MM.1S (cell line): ENCODE measurements at regions not wholly inside any gene's neighbourhood (a gene's known extent, or its start where the extent isn't known, plus 50 kb on each side); places are given as distances from the start of the nearest gene placed in this dataset.

Experiments used
- DNase-seq: peaks from one replicate; pipeline ENCODE4 v3.0.0-alpha.2; 2015
- H2AFZ ChIP-seq: fragments of 300-600 bp; sonication (generic); 2 replicates; pipeline ENCODE4 v1.6.0; 2016; ENCODE audit warnings: antibody characterized with exemption, low read length
- H3F3A ChIP-seq: fragments of 300-600 bp; sonication (generic); 2 replicates; pipeline ENCODE4 v1.6.1; 2016; ENCODE audit warnings: mild to moderate bottlenecking, antibody characterized with exemption, low read length, moderate library complexity, mixed read lengths; ENCODE audit not compliant: insufficient read depth
- H3K27ac ChIP-seq: fragments of 300-600 bp; sonication (generic); 2 replicates; pipeline ENCODE4 v1.5.1; 2016; ENCODE audit warnings: mild to moderate bottlenecking, low read length
- H3K27me3 ChIP-seq: fragments of 300-600 bp; sonication (generic); replicated peaks from 2 replicates; pipeline ENCODE4 v1.6.0; 2016; ENCODE audit warnings: low read length; ENCODE audit not compliant: insufficient read depth
- H3K36me3 ChIP-seq: fragments of 300-600 bp; sonication (generic); replicated peaks from 2 replicates; pipeline ENCODE4 v1.6.1; 2016; ENCODE audit warnings: mild to moderate bottlenecking, low read length, mixed read lengths; ENCODE audit not compliant: insufficient read depth
- H3K4me1 ChIP-seq: fragments of 300-600 bp; sonication (generic); 2 replicates; pipeline ENCODE4 v1.6.1; 2016; ENCODE audit warnings: low read length, mixed read lengths
- H3K4me2 ChIP-seq: fragments of 300-600 bp; sonication (generic); 2 replicates; pipeline ENCODE4 v1.6.0; 2016; ENCODE audit warnings: low read depth, low read length
- H3K4me3 ChIP-seq: fragments of 300-600 bp; sonication (generic); 2 replicates; pipeline ENCODE4 v1.5.1; 2016; ENCODE audit warnings: low read length, mixed read lengths
- H3K79me2 ChIP-seq: fragments of 300-600 bp; sonication (generic); 2 replicates; pipeline ENCODE4 v1.6.1; 2016; ENCODE audit warnings: mixed run types, low read length, mixed read lengths
- H3K9ac ChIP-seq: fragments of 300-600 bp; sonication (generic); 2 replicates; pipeline ENCODE4 v1.6.1; 2016; ENCODE audit warnings: low read length, mixed read lengths
- H3K9me2 ChIP-seq: fragments of 300-600 bp; sonication (generic); replicated peaks from 2 replicates; pipeline ENCODE4 v1.6.1; 2016; ENCODE audit warnings: mild to moderate bottlenecking, low read length, mixed read lengths; ENCODE audit not compliant: insufficient read depth
- H3K9me3 ChIP-seq: fragments of 300-600 bp; sonication (generic); replicated peaks from 2 replicates; pipeline ENCODE4 v1.6.1; 2016; ENCODE audit warnings: mild to moderate bottlenecking, low read length, mixed read lengths; ENCODE audit not compliant: insufficient read depth
- H4K20me1 ChIP-seq: fragments of 300-600 bp; sonication (generic); 2 replicates; pipeline ENCODE4 v1.6.1; 2016; ENCODE audit warnings: mild to moderate bottlenecking, low read length, moderate library complexity, mixed read lengths; ENCODE audit not compliant: insufficient read depth
- CTCF ChIP-seq: fragments of 300-600 bp; sonication (generic); IDR thresholded peaks from 2 replicates; pipeline ENCODE4 v1.5.1; 2016; ENCODE audit warnings: antibody characterized with exemption, low read length, mixed read lengths
- EZH2 ChIP-seq: fragments of 300-600 bp; sonication (generic); optimal IDR thresholded peaks from 2 replicates; pipeline ENCODE3; 2017; ENCODE audit warnings: low read depth, mild to moderate bottlenecking, antibody characterized with exemption, low read length, mixed read lengths
- EZH2phosphoT487 ChIP-seq: fragments of 300-600 bp; sonication (generic); IDR thresholded peaks from 2 replicates; pipeline ENCODE4 v1.6.1; 2018; ENCODE audit warnings: antibody characterized with exemption, low read length

DNA sequence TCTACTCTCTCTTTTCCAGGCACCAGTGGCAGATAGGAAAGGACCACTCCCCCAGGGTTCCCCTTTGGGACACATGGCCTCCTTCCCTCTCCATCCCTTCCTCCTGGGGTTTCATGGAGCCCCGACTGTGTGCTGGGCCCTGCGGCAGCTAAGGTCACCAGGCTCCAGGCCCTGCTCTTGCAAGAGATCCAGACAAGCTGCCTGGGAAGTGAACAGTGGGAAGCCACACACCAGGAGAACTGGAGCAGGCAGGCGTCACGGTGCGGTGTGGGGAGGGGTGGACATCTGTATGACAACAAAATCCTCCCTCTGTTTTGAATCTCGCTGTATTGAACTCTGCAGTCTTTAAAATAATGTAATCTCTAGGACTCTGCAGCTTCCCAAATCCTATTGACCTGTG, 330.1 kb downstream of the UQCRFS1 start:
- Histone ChIP-seq H3K27me3 (peaks cover 23% of the 10 kb centered on the region), H3K79me2 (no peaks in the 10 kb centered on the region), H3F3A (no peaks in the 10 kb centered on the region), H3K9ac (no peak overlapping the region), H3K4me2 (no peak overlapping the region), H3K9me3 (no peaks in the 10 kb centered on the region), H3K4me3 (no peak overlapping the region), H4K20me1 (no peaks in the 10 kb centered on the region), H2AFZ (no peak overlapping the region), H3K27ac (no peak overlapping the region), H3K4me1 (no peaks in the 10 kb centered on the region), H3K9me2 (no peaks in the 10 kb centered on the region), H3K36me3 (no peaks in the 10 kb centered on the region)
- DNase-seq: no peak
- TF ChIP-seq CTCF (no peak), EZH2phosphoT487 (no peak), EZH2 (no peak)

DNA sequence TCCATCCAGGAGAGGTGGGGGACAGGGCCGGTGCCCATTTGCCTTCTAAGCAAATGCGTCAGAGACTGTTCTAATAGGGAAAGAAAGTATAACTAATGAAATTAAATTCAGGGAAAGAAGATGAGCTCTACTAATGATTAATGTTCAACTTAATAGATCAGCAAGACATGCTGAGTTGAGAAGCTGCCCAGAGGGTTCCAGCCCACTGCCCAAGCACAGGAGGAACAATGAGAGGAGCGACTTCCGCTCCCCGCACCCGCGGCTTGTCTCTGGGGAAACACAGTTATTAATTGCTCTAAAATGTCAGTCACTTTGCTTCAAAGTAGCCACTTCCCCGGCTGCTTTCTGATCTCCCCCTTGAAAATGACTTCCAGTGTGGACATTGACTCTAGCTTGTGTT, 331.3 kb downstream of the UQCRFS1 start:
- TF ChIP-seq EZH2phosphoT487 (no peak), EZH2 (no peak), CTCF (no peak)
- H3K36me3 ChIP-seq: no peaks in the 10 kb centered on the region
- H3K9ac ChIP-seq: no peak overlapping the region
- H4K20me1 ChIP-seq: no peaks in the 10 kb centered on the region
- H3K9me2 ChIP-seq: no peaks in the 10 kb centered on the region
- DNase-seq: no peak
- H3K27ac ChIP-seq: no peak overlapping the region
- no peaks in the 10 kb centered on the region for H3K79me2 ChIP-seq
- no peaks in the 10 kb centered on the region for H3K9me3 ChIP-seq
- H3K27me3 ChIP-seq: peaks cover 11% of the 10 kb centered on the region
- no peaks in the 10 kb centered on the region for H3K4me1 ChIP-seq
- H3F3A ChIP-seq: no peaks in the 10 kb centered on the region
- no peak overlapping the region for H2AFZ ChIP-seq
- H3K4me3 ChIP-seq: no peak overlapping the region
- H3K4me2 ChIP-seq: no peak overlapping the region

DNA sequence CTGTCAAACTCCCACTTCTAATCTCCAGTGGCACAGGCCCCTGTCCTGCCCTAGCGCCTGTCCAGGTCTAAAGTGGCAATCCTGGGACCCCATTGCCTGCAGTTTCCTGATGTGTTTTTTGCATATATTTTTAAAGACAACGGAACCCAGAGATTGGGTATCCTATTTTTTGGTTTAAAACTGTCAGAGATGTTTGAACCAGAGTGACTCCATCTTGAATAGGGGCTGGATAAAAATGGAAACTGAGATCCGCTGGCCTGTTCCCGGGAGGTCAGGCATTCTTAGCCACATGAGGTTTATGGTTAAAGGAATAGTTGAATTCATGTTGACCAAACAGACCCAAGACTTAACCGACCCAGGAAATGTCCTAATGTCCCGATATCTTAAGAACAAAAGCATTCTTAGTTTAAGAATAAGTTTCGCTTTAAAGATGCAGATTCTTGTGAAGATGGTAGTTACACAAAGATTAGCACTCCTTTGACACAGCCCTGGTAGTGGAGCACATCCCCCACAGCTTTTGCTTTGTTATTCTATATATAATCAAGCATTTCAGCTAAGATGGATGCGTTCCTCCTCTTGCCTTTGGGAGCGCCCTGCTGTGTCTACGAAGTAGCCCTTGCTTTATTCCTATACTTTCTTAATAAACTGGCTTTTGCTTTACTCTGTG, 332.1 kb downstream of the UQCRFS1 start:
- Histone ChIP-seq H3K4me1 (no peaks in the 10 kb centered on the region), H3K4me2 (no peak overlapping the region), H3K9me2 (no peaks in the 10 kb centered on the region), H3K79me2 (no peaks in the 10 kb centered on the region), H4K20me1 (no peaks in the 10 kb centered on the region), H3F3A (no peaks in the 10 kb centered on the region), H3K9ac (no peak overlapping the region), H3K27me3 (peaks cover 5% of the 10 kb centered on the region), H3K4me3 (no peak overlapping the region), H3K27ac (no peak overlapping the region), H3K9me3 (no peaks in the 10 kb centered on the region), H3K36me3 (no peaks in the 10 kb centered on the region), H2AFZ (no peak overlapping the region)
- TF ChIP-seq EZH2phosphoT487 (no peak), CTCF (no peak), EZH2 (no peak)
- DNase-seq: no peak
